Hepatocyte (in vitro differentiated cells): ENCODE measurements at regions not wholly inside any gene's neighbourhood (a gene's known extent, or its start where the extent isn't known, plus 50 kb on each side); places are given as distances from the start of the nearest gene placed in this dataset.

Experiments used
- EZH2 ChIP-seq: fragments of 200-600 bp; sonication (generic); IDR thresholded peaks from 2 replicates; pipeline ENCODE4 v1.6.1; 2016; ENCODE audit warnings: antibody characterized with exemption, mild to moderate bottlenecking, borderline replicate concordance
- EZH2phosphoT487 ChIP-seq: fragments of 200-600 bp; sonication (generic); IDR thresholded peaks from one replicate; pipeline ENCODE4 v1.6.1; 2018; ENCODE audit warnings: antibody characterized with exemption, mild to moderate bottlenecking, low read depth, moderate library complexity; ENCODE audit not compliant: unreplicated experiment, severe bottlenecking
- TF ChIP-seq, protein P1 (sequence below): fragments of 200-600 bp; sonication (generic); IDR thresholded peaks from 2 replicates; pipeline ENCODE4 v1.5.1; 2016; ENCODE audit warnings: antibody characterized with exemption, mild to moderate bottlenecking; ENCODE audit not compliant: poor library complexity

DNA sequence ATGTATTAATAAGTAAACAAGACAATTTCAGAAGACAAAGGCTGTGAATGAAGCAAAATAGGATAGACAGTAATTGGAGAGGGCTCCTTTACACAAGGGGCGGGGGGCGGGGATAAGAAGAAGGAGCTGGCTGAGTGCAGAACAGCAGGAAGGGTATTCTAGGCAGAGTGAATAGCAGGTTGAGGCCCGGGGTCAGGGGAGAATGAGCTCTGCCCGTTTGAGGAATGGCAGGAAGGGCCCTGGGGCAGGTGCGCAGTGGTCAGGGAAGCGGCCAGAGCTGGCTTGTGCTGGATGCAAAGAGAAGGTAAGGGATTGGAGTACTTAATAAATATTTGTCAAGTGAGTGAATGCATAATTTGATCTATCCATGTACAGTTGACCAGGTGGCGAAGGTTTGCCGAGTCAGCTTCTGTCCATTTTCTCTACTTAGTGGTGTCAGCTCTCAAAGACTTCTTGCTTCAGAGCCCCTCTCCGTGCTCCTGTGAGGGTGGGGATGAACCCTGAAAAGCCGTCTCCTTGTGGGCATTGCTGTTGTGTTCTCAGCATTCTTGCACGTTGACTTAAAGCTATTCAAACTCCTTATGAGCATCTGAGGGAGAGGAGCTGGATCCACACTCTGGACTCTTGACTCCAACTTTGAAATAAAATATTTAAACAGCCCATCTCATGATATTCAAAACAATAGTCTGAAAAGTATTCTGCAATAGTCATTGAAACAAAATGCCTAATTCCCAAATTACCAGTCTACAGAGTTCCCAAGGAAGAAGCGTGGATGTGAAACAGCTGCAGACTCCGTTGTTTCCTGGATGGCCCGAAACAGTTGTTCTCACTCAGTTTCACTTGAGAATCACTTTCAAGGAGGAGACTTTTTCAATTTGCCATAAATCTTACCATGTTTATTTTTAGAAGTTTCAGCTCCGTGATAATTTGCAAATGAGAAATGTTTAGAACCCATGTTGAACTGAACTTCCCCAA, 105.1 kb downstream of the EDN3 start:
- TF ChIP-seq, protein P1, sequence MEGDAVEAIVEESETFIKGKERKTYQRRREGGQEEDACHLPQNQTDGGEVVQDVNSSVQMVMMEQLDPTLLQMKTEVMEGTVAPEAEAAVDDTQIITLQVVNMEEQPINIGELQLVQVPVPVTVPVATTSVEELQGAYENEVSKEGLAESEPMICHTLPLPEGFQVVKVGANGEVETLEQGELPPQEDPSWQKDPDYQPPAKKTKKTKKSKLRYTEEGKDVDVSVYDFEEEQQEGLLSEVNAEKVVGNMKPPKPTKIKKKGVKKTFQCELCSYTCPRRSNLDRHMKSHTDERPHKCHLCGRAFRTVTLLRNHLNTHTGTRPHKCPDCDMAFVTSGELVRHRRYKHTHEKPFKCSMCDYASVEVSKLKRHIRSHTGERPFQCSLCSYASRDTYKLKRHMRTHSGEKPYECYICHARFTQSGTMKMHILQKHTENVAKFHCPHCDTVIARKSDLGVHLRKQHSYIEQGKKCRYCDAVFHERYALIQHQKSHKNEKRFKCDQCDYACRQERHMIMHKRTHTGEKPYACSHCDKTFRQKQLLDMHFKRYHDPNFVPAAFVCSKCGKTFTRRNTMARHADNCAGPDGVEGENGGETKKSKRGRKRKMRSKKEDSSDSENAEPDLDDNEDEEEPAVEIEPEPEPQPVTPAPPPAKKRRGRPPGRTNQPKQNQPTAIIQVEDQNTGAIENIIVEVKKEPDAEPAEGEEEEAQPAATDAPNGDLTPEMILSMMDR: no peak
- TF ChIP-seq EZH2: no peak
- no peak for TF ChIP-seq EZH2phosphoT487
